ENCODE measurements at regions not wholly inside any gene's neighbourhood (a gene's known extent, or its start where the extent isn't known, plus 50 kb on each side); places are given as distances from the start of the nearest gene placed in this dataset.

GRCh38 chr1:65674522-65674921, 118.2 kb upstream of the PDE4B start:
- DNase-seq (ENCODE audit: low read depth) = no peak
- no peak overlapping the region for H3K4me3 ChIP-seq (ENCODE audit: low read length)
- TF ChIP-seq CTCF (IDR thresholded peaks at IDR 0.05; ENCODE audit: insufficient read depth, low read depth, low read length, missing control alignments) = no peak

- TF ChIP-seq CTCF (IDR thresholded peaks at IDR 0.05; ENCODE audit: insufficient read depth, low read depth, low read length, missing control alignments) = no peak
- no peak for DNase-seq (ENCODE audit: low read depth)
- no peak overlapping the region for H3K4me3 ChIP-seq (ENCODE audit: low read length)
Observed at GRCh38 chr1:65679773-65680172, 112.9 kb upstream of the PDE4B start.

- DNase-seq (ENCODE audit: low read depth) = peak; percentile 46
- TF ChIP-seq CTCF (IDR thresholded peaks at IDR 0.05; ENCODE audit: insufficient read depth, low read depth, low read length, missing control alignments) = no peak
- no peak overlapping the region for H3K4me3 ChIP-seq (ENCODE audit: low read length)
Observed at GRCh38 chr1:65681096-65681495, 111.6 kb upstream of the PDE4B start.

- peak; percentile 67 for DNase-seq (ENCODE audit: low read depth)
- TF ChIP-seq CTCF (IDR thresholded peaks at IDR 0.05; ENCODE audit: insufficient read depth, low read depth, low read length, missing control alignments) = peak; percentile 97
Observed at GRCh38 chr1:65687428-65688214, 105.1 kb upstream of the PDE4B start.

GRCh38 chr1:65688215-65688566, 104.5 kb upstream of the PDE4B start:
- TF ChIP-seq CTCF (IDR thresholded peaks at IDR 0.05; ENCODE audit: insufficient read depth, low read depth, low read length, missing control alignments) = no peak
- DNase-seq (ENCODE audit: low read depth) = no peak
- H3K4me3 ChIP-seq (ENCODE audit: low read length) = no peak overlapping the region

More at GRCh38 chr1:65687428-65688214, 105.1 kb upstream of the PDE4B start:
- H3K4me3 ChIP-seq (ENCODE audit: low read length) = no peak overlapping the region

GRCh38 chr1:65688848-65689247, 103.8 kb upstream of the PDE4B start:
- no peak for TF ChIP-seq CTCF (IDR thresholded peaks at IDR 0.05; ENCODE audit: insufficient read depth, low read depth, low read length, missing control alignments)
- no peak overlapping the region for H3K4me3 ChIP-seq (ENCODE audit: low read length)
- no peak for DNase-seq (ENCODE audit: low read depth)
